ENCODE measurements at regions not wholly inside any gene's neighbourhood (a gene's known extent, or its start where the extent isn't known, plus 50 kb on each side); places are given as distances from the start of the nearest gene placed in this dataset.

- no peak for TF ChIP-seq HIVEP1 (CRISPR knock-in tag; IDR thresholded peaks at IDR 0.05)
These were observed 437.9 kb downstream of the PIK3R1 start (continued) for GRCh38 chr5:68653471-68653870.

- H4K20me1 ChIP-seq (ENCODE audit: insufficient read depth, low read length) = no peaks in the 10 kb centered on the region
- no peak for ATAC-seq
- intact Hi-C loops (cut with micrococcal nuclease; ENCODE audit: unreplicated experiment) = no loop called here
These were observed 436.5 kb upstream of the SLC30A5 start for GRCh38 chr5:68657055-68657961.

GRCh38 chr5:68658810-68659372 lies 434.9 kb upstream of the SLC30A5 start:
- H3K27me3 ChIP-seq (ENCODE audit: control insufficient read depth in 1 of 2, insufficient read depth in 2 of 2, low read length in 2 of 2) = peaks cover 0 to 3% of the 10 kb centered on the region in 2 experiments; a peak in 2 of 5 replicates
- no peaks in the 10 kb centered on the region for H3K9me3 ChIP-seq (ENCODE audit: low read length)
- no peak for FAIRE-seq
- H3K9ac ChIP-seq (ENCODE audit: insufficient read depth, low read depth, low read length) = no peak overlapping the region
- no peaks in the 10 kb centered on the region for H4K20me1 ChIP-seq (ENCODE audit: insufficient read depth, low read length)
- 59% methylated on average over 4 of the region's 4 CpGs for WGBS (ENCODE audit: low lambda C conversion rate)
- ChIA-PET POLR2A (no interaction called here), CTCF (ENCODE audit: low intra/inter-chr PET ratio, low total read pairs) (no interaction called here)
- no peak overlapping the region for H3K27ac ChIP-seq (ENCODE audit: extremely low read length, insufficient read depth, low read length)
- no peak overlapping the region for H3K4me3 ChIP-seq (replicated peaks in 1 of 3; ENCODE audit: insufficient read depth in 1 of 3, low read depth in 2 of 3, low read length in 3 of 3)
- H2AFZ ChIP-seq (ENCODE audit: low read length) = no peak overlapping the region
- no peak overlapping the region for H3K4me2 ChIP-seq (ENCODE audit: low read depth, low read length)
- no peaks in the 10 kb centered on the region for H3K4me1 ChIP-seq (ENCODE audit: insufficient read depth, low read length)
- in situ Hi-C loops (cut with HindIII; ENCODE audit: extremely low pct_ligation_motif_present, low pct_unique_long_range_greater_than_20kb) (no loop called here), intact Hi-C loops (cut with micrococcal nuclease; ENCODE audit: unreplicated experiment) (no loop called here)
- no peak for ATAC-seq
- no TSS peak for BruUV-seq (replicated peaks)
- no peaks in the 10 kb centered on the region for H3K36me3 ChIP-seq (replicated peaks in 1 of 2; ENCODE audit: control insufficient read depth in 1 of 2, insufficient read depth in 2 of 2, low read length in 2 of 2)
- DNase-seq (ENCODE audit: low spot score) = no peak
- H3K79me2 ChIP-seq (ENCODE audit: insufficient read depth, low read length) = no peaks in the 10 kb centered on the region
- no peak for TF ChIP-seq ZBTB2 (CRISPR knock-in tag; IDR thresholded peaks at IDR 0.05; ENCODE audit: low read depth)

More at GRCh38 chr5:68657055-68657961, 436.5 kb upstream of the SLC30A5 start:
- Histone ChIP-seq H3K4me2 (ENCODE audit: low read depth, low read length) (no peak overlapping the region), H3K9me3 (ENCODE audit: low read length) (no peaks in the 10 kb centered on the region), H3K4me3 (replicated peaks in 1 of 3; ENCODE audit: insufficient read depth in 1 of 3, low read depth in 2 of 3, low read length in 3 of 3) (no peak overlapping the region), H2AFZ (ENCODE audit: low read length) (no peak overlapping the region), H3K79me2 (ENCODE audit: insufficient read depth, low read length) (no peaks in the 10 kb centered on the region), H3K27ac (ENCODE audit: extremely low read length, insufficient read depth, low read length) (no peak overlapping the region), H3K4me1 (ENCODE audit: insufficient read depth, low read length) (no peaks in the 10 kb centered on the region), H3K9ac (ENCODE audit: insufficient read depth, low read depth, low read length) (no peak overlapping the region), H3K27me3 (ENCODE audit: control insufficient read depth in 1 of 2, insufficient read depth in 2 of 2, low read length in 2 of 2) (peaks cover 0 to 3% of the 10 kb centered on the region in 2 experiments; a peak in 2 of 5 replicates), H3K36me3 (replicated peaks in 1 of 2; ENCODE audit: control insufficient read depth in 1 of 2, insufficient read depth in 2 of 2, low read length in 2 of 2) (no peaks in the 10 kb centered on the region)
- DNase-seq (ENCODE audit: low spot score) (no peak), FAIRE-seq (no peak)
- in situ Hi-C loops (cut with HindIII; ENCODE audit: extremely low pct_ligation_motif_present, low pct_unique_long_range_greater_than_20kb) = no loop called here
- POLR2A ChIA-PET = no interaction called here
- WGBS (ENCODE audit: low lambda C conversion rate) = 5% methylated on average over 4 of the region's 5 CpGs
- BruUV-seq (replicated peaks) = no TSS peak
- peak; percentile 49 for TF ChIP-seq ATF7 (IDR thresholded peaks at IDR 0.05)
- TF ChIP-seq ATF7 (CRISPR knock-in tag; IDR thresholded peaks at IDR 0.05) = no peak
- no peak for TF ChIP-seq ETV6 (CRISPR knock-in tag; conservative IDR thresholded peaks at IDR 0.05)
- CTCF ChIA-PET (ENCODE audit: low intra/inter-chr PET ratio, low total read pairs) = no interaction called here

Data from HepG2 (cell line).